ENCODE measurements at regions not wholly inside any gene's neighbourhood (a gene's known extent, or its start where the extent isn't known, plus 50 kb on each side); places are given as distances from the start of the nearest gene placed in this dataset.

GRCh38 chr5:2660315-2660714 lies 91.2 kb downstream of the IRX2 start:
- intact Hi-C loops (cut with DNase I): no loop called here
- DNase-seq (ENCODE audit: low spot score): no peak

GRCh38 chr5:2658881-2659470 lies 92.5 kb downstream of the IRX2 start:
- intact Hi-C loops (cut with DNase I): no loop called here
- no peak for DNase-seq (ENCODE audit: low spot score)

GRCh38 chr5:2658447-2658846 lies 93.0 kb downstream of the IRX2 start:
- intact Hi-C loops (cut with DNase I): no loop called here
- no peak for DNase-seq (ENCODE audit: low spot score)

GRCh38 chr5:2657151-2657550 lies 94.3 kb downstream of the IRX2 start:
- no peak for DNase-seq (ENCODE audit: low spot score)
- intact Hi-C loops (cut with DNase I): no loop called here

GRCh38 chr5:2656206-2656605 lies 95.3 kb downstream of the IRX2 start:
- no peak for DNase-seq (ENCODE audit: low spot score)
- intact Hi-C loops (cut with DNase I): no loop called here

GRCh38 chr5:2653991-2654390 lies 97.5 kb downstream of the IRX2 start:
- DNase-seq (ENCODE audit: low spot score): no peak
- intact Hi-C loops (cut with DNase I): no loop called here

GRCh38 chr5:2651116-2651515 lies 100.4 kb downstream of the IRX2 start:
- intact Hi-C loops (cut with DNase I): no loop called here
- DNase-seq (ENCODE audit: low spot score): no peak

GRCh38 chr5:2642684-2643345 lies 108.7 kb downstream of the IRX2 start:
- intact Hi-C loops (cut with DNase I): no loop called here
- no peak for DNase-seq (ENCODE audit: low spot score)

- intact Hi-C loops (cut with DNase I): no loop called here
- no peak for DNase-seq (ENCODE audit: low spot score)
Measured at GRCh38 chr5:2640717-2641116, 110.8 kb downstream of the IRX2 start.

- intact Hi-C loops (cut with DNase I): no loop called here
- DNase-seq (ENCODE audit: low spot score): no peak
Measured at GRCh38 chr5:2639425-2639824, 112.1 kb downstream of the IRX2 start.

- intact Hi-C loops (cut with DNase I): no loop called here
- no peak for DNase-seq (ENCODE audit: low spot score)
Measured at GRCh38 chr5:2634399-2635176, 116.9 kb downstream of the IRX2 start.

GRCh38 chr5:2633992-2634391 lies 117.5 kb downstream of the IRX2 start:
- intact Hi-C loops (cut with DNase I): no loop called here
- DNase-seq (ENCODE audit: low spot score): no peak

GRCh38 chr5:2631758-2632157 lies 119.7 kb downstream of the IRX2 start:
- no peak for DNase-seq (ENCODE audit: low spot score)
- intact Hi-C loops (cut with DNase I): no loop called here

GRCh38 chr5:2629045-2629444 lies 122.4 kb downstream of the IRX2 start:
- no peak for DNase-seq (ENCODE audit: low spot score)
- intact Hi-C loops (cut with DNase I): no loop called here

- intact Hi-C loops (cut with DNase I): no loop called here
- no peak for DNase-seq (ENCODE audit: low spot score)
Measured at GRCh38 chr5:2627867-2628266, 123.6 kb downstream of the IRX2 start.

GRCh38 chr5:2626572-2626971 lies 124.9 kb downstream of the IRX2 start:
- no peak for DNase-seq (ENCODE audit: low spot score)
- intact Hi-C loops (cut with DNase I): no loop called here

GRCh38 chr5:2622866-2623265 lies 128.6 kb downstream of the IRX2 start:
- intact Hi-C loops (cut with DNase I): no loop called here
- no peak for DNase-seq (ENCODE audit: low spot score)

- no peak for DNase-seq (ENCODE audit: low spot score)
- intact Hi-C loops (cut with DNase I): no loop called here
Measured at GRCh38 chr5:2621631-2622030, 129.8 kb downstream of the IRX2 start.

- intact Hi-C loops (cut with DNase I): no loop called here
- DNase-seq (ENCODE audit: low spot score): no peak
Measured at GRCh38 chr5:2619216-2619615, 132.3 kb downstream of the IRX2 start.

GRCh38 chr5:2617461-2617860 lies 134.0 kb downstream of the IRX2 start:
- no peak for DNase-seq (ENCODE audit: low spot score)

GRCh38 chr5:2615917-2616316 lies 135.6 kb downstream of the IRX2 start:
- intact Hi-C loops (cut with DNase I): no loop called here
- DNase-seq (ENCODE audit: low spot score): no peak

More at GRCh38 chr5:2617461-2617860, 134.0 kb downstream of the IRX2 start:
- intact Hi-C loops (cut with DNase I): no loop called here
